Endothelial cell of umbilical vein (primary cell): ENCODE measurements at regions not wholly inside any gene's neighbourhood (a gene's known extent, or its start where the extent isn't known, plus 50 kb on each side); places are given as distances from the start of the nearest gene placed in this dataset.

Experiments
- CTCF ChIP-seq, 2 donors: IDR thresholded peaks; 1 replicate in 1 of 2; 2 replicates in 1 of 2; pipeline ENCODE4 v1.5.1; 2011; ENCODE audit warnings: low read length in 2 of 2, mild to moderate bottlenecking in 2 of 2, moderate library complexity in 2 of 2, control low read depth in 1 of 2, inconsistent platforms in 1 of 2, low read depth in 1 of 2; ENCODE audit not compliant: insufficient read depth in 1 of 2; ENCODE audit errors: extremely low read depth in 1 of 2
- EZH2 ChIP-seq: IDR thresholded peaks from 2 replicates; pipeline ENCODE4 v1.6.1; 2012; ENCODE audit warnings: borderline replicate concordance, low read depth, mild to moderate bottlenecking, moderate library complexity, low read length, inconsistent platforms; ENCODE audit not compliant: severe bottlenecking
- FOS ChIP-seq: IDR thresholded peaks from 2 replicates; pipeline ENCODE4 v1.6.1; 2011; ENCODE audit warnings: mild to moderate bottlenecking, low read length, moderate library complexity, borderline replicate concordance; ENCODE audit not compliant: insufficient read depth
- GATA2 ChIP-seq: IDR thresholded peaks from 2 replicates; pipeline ENCODE4 v1.7.0; 2011; ENCODE audit warnings: low read depth, mild to moderate bottlenecking, moderate library complexity, mixed read lengths, low read length; ENCODE audit not compliant: insufficient read length, insufficient read depth
- JUN ChIP-seq: IDR thresholded peaks from 2 replicates; pipeline ENCODE4 v1.6.1; 2011; ENCODE audit warnings: borderline replicate concordance, low read depth; ENCODE audit not compliant: insufficient read length, insufficient read depth
- MAX ChIP-seq: IDR thresholded peaks from 2 replicates; pipeline ENCODE4 v1.6.1; 2011; ENCODE audit not compliant: insufficient read depth, insufficient read length
- MYC ChIP-seq: IDR thresholded peaks from one replicate; pipeline ENCODE4 v1.6.1; 2011; ENCODE audit warnings: mild to moderate bottlenecking, low read depth, low read length
- POLR2A ChIP-seq: IDR thresholded peaks from 2 replicates; pipeline ENCODE4 v1.6.1; 2012; ENCODE audit warnings: low read depth, mild to moderate bottlenecking, control low read depth, low read length
- POLR2AphosphoS5 ChIP-seq: IDR thresholded peaks from 2 replicates; pipeline ENCODE4 v1.6.1; 2012; ENCODE audit warnings: low read depth, mild to moderate bottlenecking, control low read depth, low read length, moderate library complexity; ENCODE audit not compliant: insufficient read depth

DNA sequence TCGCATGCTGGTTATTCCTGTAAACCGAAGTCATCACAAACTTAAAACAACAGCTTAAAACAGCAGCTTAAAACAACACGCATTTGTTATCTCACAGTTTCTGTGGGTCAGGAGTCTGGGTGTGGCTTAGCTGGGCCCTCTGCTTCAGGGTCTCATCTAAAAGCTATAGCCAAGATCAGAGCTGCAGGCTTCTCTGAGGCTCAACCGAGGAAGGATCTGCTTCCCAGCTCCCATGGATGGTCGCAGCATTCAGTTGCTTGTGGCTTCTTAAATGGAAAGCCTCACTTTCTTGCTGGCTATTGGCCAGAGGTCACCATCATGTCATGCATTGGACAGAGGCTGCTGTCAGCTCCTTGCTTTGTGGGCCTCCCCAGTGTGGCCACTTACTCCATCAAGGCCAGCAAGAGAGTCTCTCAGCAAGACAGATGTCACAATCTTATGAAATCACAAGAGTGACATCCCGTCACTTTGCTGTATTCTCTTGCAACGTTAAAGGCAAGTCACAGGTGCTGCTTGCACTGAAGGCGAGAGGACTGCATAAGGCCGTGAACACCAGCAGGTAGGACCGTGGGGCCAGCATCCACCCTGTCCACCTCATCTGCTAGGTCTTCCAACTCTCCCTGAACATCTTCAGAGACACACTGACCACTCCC, 117.9 kb upstream of the TNRC6C start:
- TF ChIP-seq CTCF (IDR thresholded peaks at IDR 0.05; ENCODE audit: extremely low read depth in 1 of 2, insufficient read depth in 1 of 2, low read depth in 1 of 2, low read length in 2 of 2) (no peak), POLR2AphosphoS5 (no peak), POLR2A (no peak), MYC (no peak), EZH2 (no peak), MAX (no peak), JUN (no peak), GATA2 (no peak), FOS (no peak)
